Mucosa of descending colon (tissue), 3 donors: ENCODE measurements at regions not wholly inside any gene's neighbourhood (a gene's known extent, or its start where the extent isn't known, plus 50 kb on each side); places are given as distances from the start of the nearest gene placed in this dataset.

ENCODE experiments used
- ATAC-seq: fragments of 200-7000 bp; cut with Tn5 transposase; one replicate; pipeline ENCODE4 v1.9.1; 2020; ENCODE audit warnings: mild to moderate bottlenecking, moderate library complexity
- DNase-seq, 3 donors: peaks; one replicate each; pipeline ENCODE4 v3.0.0-alpha.2; 2020
- H3K36me3 ChIP-seq: fragments of 200-600 bp; one replicate; pipeline ENCODE4 v1.8.0; 2021; ENCODE audit warnings: low read depth, mild to moderate bottlenecking
- H3K4me1 ChIP-seq: fragments of 200-600 bp; one replicate; pipeline ENCODE4 v1.8.0; 2021; ENCODE audit warnings: low read depth, mild to moderate bottlenecking
- H3K4me3 ChIP-seq: fragments of 200-600 bp; one replicate; pipeline ENCODE4 v1.8.0; 2021; ENCODE audit warnings: mild to moderate bottlenecking
- H3K9me3 ChIP-seq: fragments of 200-600 bp; one replicate; pipeline ENCODE4 v1.8.0; 2021; ENCODE audit warnings: mild to moderate bottlenecking
- intact Hi-C, 2 donors: fragments of 100-400 bp; cut with DNase I in 1 of 2; cut with micrococcal nuclease in 1 of 2; formaldehyde crosslinking; loops; one replicate each; pipeline versions ENCODE4 v1.11.0 to v1.11.1; 2022; cut with DNase I, micrococcal nuclease
- TF ChIP-seq, protein P1 (sequence below): fragments of 200-600 bp; IDR thresholded peaks from one replicate; pipeline ENCODE4 v1.8.0; 2022; ENCODE audit warnings: antibody characterized with exemption, mild to moderate bottlenecking
- donor health status: DM: no; HTN: no; CAD: no; lungs with moderate emphysema.
- donor health status: DM: no; HTN: no; CAD: no.
- donor health status: DM: no; HTN: yes; CAD: no.

DNA sequence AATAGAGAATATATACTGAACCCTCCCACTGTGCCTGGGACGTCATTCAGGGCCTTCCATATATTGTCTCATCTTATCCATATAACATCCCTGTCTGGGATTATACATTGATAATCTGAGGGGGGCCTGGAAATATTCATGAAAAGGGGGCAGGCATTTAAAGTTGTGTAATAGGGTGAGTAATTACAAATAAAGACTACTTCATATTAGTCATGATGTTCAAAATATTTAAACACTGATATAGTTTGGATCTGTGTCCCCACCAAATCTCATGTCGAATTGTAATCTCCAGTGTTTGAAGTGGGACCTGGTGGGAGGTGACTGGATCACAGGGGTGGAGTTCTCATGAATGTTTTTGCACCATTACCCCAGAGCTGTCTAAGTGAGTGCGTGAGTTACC is 97.8 kb downstream of the AQP9 start:
- TF ChIP-seq, protein P1, sequence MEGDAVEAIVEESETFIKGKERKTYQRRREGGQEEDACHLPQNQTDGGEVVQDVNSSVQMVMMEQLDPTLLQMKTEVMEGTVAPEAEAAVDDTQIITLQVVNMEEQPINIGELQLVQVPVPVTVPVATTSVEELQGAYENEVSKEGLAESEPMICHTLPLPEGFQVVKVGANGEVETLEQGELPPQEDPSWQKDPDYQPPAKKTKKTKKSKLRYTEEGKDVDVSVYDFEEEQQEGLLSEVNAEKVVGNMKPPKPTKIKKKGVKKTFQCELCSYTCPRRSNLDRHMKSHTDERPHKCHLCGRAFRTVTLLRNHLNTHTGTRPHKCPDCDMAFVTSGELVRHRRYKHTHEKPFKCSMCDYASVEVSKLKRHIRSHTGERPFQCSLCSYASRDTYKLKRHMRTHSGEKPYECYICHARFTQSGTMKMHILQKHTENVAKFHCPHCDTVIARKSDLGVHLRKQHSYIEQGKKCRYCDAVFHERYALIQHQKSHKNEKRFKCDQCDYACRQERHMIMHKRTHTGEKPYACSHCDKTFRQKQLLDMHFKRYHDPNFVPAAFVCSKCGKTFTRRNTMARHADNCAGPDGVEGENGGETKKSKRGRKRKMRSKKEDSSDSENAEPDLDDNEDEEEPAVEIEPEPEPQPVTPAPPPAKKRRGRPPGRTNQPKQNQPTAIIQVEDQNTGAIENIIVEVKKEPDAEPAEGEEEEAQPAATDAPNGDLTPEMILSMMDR: no peak
- Histone ChIP-seq H3K4me3 (no peak overlapping the region), H3K9me3 (no peaks in the 10 kb centered on the region), H3K36me3 (no peaks in the 10 kb centered on the region), H3K4me1 (no peaks in the 10 kb centered on the region)
- intact Hi-C loops: no loop called here
- ATAC-seq (no peak), DNase-seq (no peak)

GRCh38 chr15:58240191-58240932 is 102.2 kb downstream of the AQP9 start:
- TF ChIP-seq, protein P1: no peak
- intact Hi-C loops: no loop called here

DNA sequence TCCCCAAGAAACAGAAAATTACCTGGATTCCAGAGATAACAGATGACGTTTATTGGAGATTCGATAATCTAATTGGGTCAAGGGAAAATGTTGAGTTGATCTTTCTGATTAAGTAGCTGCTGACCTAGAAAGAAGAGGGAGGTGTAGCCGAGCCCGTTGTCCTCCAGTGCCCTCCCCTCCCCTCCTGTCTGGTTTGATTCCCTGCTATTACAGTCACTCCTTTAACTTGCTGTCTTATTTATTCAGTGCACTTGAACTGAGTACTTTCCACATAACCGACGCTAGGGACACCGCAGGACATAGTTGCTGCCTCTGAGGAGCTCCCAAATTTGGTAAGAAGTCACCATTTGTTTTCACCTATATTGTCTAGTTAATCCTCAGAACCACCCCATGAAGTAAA is 103.7 kb downstream of the AQP9 start:
- Histone ChIP-seq H3K4me1 (no peaks in the 10 kb centered on the region), H3K9me3 (no peaks in the 10 kb centered on the region), H3K36me3 (no peaks in the 10 kb centered on the region), H3K4me3 (no peak overlapping the region)
- ATAC-seq (peak; percentile 54), DNase-seq (no peak)
- intact Hi-C loops: no loop called here
- TF ChIP-seq, protein P1: no peak

More at GRCh38 chr15:58240191-58240932, 102.2 kb downstream of the AQP9 start:
- ATAC-seq (no peak), DNase-seq (no peak)
- H3K4me3 ChIP-seq: no peak overlapping the region
- no peaks in the 10 kb centered on the region for H3K9me3 ChIP-seq
- H3K4me1 ChIP-seq: no peaks in the 10 kb centered on the region
- no peaks in the 10 kb centered on the region for H3K36me3 ChIP-seq

DNA sequence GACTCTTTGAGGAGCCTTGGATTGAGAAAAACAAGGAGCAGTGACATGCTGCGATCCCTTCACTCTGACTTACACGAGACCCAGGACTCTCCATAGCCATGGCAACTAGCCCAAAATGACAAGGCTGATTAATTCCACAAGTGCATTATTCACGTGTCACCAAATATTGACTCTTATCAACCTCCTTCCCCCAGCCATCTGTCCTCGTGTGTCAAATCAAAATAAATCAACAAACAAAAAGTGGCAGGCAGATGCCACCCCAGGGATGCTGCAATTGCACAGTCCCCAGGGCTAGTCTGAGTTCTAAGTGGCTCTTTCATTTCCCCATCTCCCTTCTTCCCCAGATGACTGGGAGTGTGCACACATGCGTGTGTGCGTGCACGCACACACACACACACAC is 104.9 kb downstream of the AQP9 start:
- H3K4me3 ChIP-seq: no peak overlapping the region
- no peak for ATAC-seq
- intact Hi-C loops: no loop called here
- H3K36me3 ChIP-seq: no peaks in the 10 kb centered on the region
- H3K4me1 ChIP-seq: no peaks in the 10 kb centered on the region
- no peak for DNase-seq
- no peaks in the 10 kb centered on the region for H3K9me3 ChIP-seq
- TF ChIP-seq, protein P1: no peak

GRCh38 chr15:58244536-58244935 is 106.4 kb downstream of the AQP9 start:
- DNase-seq: no peak
- Histone ChIP-seq H3K4me1 (no peaks in the 10 kb centered on the region), H3K36me3 (no peaks in the 10 kb centered on the region), H3K9me3 (no peaks in the 10 kb centered on the region), H3K4me3 (no peak overlapping the region)
- no peak for ATAC-seq
- TF ChIP-seq, protein P1: no peak
- intact Hi-C loops: no loop called here
